ENCODE measurements at regions not wholly inside any gene's neighbourhood (a gene's known extent, or its start where the extent isn't known, plus 50 kb on each side); places are given as distances from the start of the nearest gene placed in this dataset.
"Not testable (repeated sequence)": the region's sequence is repeated elsewhere in the genome, so short reads cannot be mapped to it uniquely, and the experiment has no call there.

- ChIA-PET CTCF (interaction anchor here (1.6 kb wide), 1 partner anchor 13 kb away, joined by 4 read pairs; no protein-coding TSS in a partner anchor), POLR2A (no interaction called here)
- no peak for DNase-seq (ENCODE audit: extremely low spot score)
- TF ChIP-seq, protein P1, sequence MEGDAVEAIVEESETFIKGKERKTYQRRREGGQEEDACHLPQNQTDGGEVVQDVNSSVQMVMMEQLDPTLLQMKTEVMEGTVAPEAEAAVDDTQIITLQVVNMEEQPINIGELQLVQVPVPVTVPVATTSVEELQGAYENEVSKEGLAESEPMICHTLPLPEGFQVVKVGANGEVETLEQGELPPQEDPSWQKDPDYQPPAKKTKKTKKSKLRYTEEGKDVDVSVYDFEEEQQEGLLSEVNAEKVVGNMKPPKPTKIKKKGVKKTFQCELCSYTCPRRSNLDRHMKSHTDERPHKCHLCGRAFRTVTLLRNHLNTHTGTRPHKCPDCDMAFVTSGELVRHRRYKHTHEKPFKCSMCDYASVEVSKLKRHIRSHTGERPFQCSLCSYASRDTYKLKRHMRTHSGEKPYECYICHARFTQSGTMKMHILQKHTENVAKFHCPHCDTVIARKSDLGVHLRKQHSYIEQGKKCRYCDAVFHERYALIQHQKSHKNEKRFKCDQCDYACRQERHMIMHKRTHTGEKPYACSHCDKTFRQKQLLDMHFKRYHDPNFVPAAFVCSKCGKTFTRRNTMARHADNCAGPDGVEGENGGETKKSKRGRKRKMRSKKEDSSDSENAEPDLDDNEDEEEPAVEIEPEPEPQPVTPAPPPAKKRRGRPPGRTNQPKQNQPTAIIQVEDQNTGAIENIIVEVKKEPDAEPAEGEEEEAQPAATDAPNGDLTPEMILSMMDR (IDR thresholded peaks at IDR 0.05; ENCODE audit: control extremely low read depth, extremely low read depth, low read depth, missing control alignments), result no peak
Observed at GRCh38 chr5:91307048-91307447, 76.1 kb downstream of the ARRDC3 start.

DNA sequence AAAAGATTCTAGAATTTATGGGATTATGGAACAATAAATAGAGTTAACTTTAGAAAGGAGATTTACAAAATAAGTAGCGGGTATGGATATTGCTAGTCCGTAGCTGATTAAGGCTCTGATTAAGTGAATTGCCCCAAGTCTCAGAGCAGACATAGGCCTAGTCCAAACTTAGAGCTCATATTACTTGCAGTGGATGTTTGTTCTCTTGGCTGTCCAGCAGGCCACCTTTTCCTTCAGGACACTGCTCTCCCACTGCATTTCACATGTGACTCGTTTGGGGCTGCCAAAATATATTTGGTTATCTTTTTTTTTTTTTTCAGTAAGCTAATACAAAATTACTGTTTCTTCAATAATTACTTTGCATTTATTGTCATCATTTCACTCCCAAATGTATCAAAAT, 76.6 kb downstream of the ARRDC3 start:
- no peak for DNase-seq (ENCODE audit: extremely low spot score)
- TF ChIP-seq, protein P1 (IDR thresholded peaks at IDR 0.05; ENCODE audit: control extremely low read depth, extremely low read depth, low read depth, missing control alignments), result no peak
- ChIA-PET CTCF (interaction anchor here (1.0 to 1.6 kb wide), 3 partner anchors 10 to 51 kb away, joined by 3 to 4 read pairs (median 3); no protein-coding TSS in a partner anchor), POLR2A (no interaction called here)

DNA sequence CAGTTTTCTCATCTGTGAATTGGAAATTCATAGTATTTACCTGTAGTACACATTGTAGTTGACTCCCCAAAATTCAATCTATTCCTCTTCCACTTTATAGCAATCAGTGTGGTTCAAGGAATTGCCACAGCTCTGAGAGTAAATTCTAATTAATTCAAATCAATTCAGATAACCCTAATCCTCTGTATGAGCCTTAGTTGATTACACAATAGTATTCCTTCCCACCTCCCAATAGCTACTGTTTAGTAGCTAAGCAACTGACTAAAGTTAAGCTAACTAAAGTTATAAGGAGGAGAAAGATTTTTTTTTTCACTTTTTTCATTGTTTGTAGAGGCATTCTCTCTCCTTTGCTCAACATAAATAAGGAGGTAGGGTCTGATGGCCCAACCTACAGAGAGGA, 77.5 kb downstream of the ARRDC3 start:
- no peak for DNase-seq (ENCODE audit: extremely low spot score)
- ChIA-PET CTCF (interaction anchor here (1.0 to 1.6 kb wide), 3 partner anchors 11 to 52 kb away, joined by 3 to 4 read pairs (median 3); no protein-coding TSS in a partner anchor), POLR2A (no interaction called here)
- TF ChIP-seq, protein P1 (IDR thresholded peaks at IDR 0.05; ENCODE audit: control extremely low read depth, extremely low read depth, low read depth, missing control alignments), result no peak

DNA sequence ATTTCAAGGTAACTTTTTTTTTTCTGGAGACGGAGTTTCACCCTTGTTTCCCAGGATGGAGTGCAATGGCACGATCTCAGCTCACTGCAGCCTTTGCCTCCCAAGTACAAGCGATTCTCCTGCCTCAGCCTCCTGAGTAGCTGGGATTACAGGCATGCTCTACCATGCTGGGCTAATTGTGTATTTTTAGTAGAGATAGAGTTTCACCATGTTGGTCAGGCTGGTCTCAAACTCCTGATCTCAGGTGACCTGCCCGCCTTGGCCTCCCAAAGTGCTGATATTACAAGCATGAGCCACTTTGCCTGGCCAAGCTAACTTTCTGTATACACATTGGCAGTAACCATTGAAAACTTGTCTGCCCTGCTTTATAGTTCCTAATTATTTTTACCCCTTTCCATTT, 79.1 kb downstream of the ARRDC3 start:
- POLR2A ChIA-PET; DNase-seq (ENCODE audit: extremely low spot score): not testable (repeated sequence)
- CTCF ChIA-PET, result interaction anchor here (2.0 kb wide), 1 partner anchor 11 kb away, joined by 4 read pairs; no protein-coding TSS in a partner anchor

DNA sequence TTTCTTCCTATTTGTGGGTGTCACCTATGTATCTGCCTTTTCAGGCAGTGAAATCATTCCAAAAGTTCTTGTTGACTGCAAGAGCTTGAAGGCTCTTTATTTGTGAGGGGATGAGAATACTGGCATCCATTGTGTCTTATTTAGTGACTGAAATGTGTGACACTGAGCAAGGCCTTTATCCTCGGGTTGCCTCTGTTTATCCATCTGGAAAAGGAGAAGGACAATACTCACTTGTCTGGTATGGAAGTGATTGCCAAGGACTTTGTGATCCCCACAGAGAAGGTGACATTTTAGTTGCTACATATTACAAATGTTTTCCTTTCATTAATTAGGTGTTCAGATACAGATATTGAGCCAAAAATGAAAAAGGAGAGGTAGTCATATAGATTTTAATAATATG, 80.2 kb downstream of the ARRDC3 start:
- ChIA-PET POLR2A (no interaction called here), CTCF (interaction anchor here (1.2 to 2.0 kb wide), 4 partner anchors 8 to 28 kb away, joined by 4 to 5 read pairs (median 4); no protein-coding TSS in a partner anchor)
- TF ChIP-seq, protein P1 (IDR thresholded peaks at IDR 0.05; ENCODE audit: control extremely low read depth, extremely low read depth, low read depth, missing control alignments), result no peak
- no peak for DNase-seq (ENCODE audit: extremely low spot score)

- TF ChIP-seq, protein P1 (IDR thresholded peaks at IDR 0.05; ENCODE audit: control extremely low read depth, extremely low read depth, low read depth, missing control alignments), result no peak
- ChIA-PET POLR2A (no interaction called here), CTCF (interaction anchor here (1.2 to 2.0 kb wide), 5 partner anchors 9 to 27 kb away, joined by 4 to 5 read pairs (median 4); no protein-coding TSS in a partner anchor)
- DNase-seq (ENCODE audit: extremely low spot score), result no peak
Observed at GRCh38 chr5:91302305-91302704, 80.8 kb downstream of the ARRDC3 start.

GRCh38 chr5:91301106-91301846, 81.8 kb downstream of the ARRDC3 start:
- ChIA-PET CTCF (interaction anchor here (1.3 to 2.0 kb wide), 7 partner anchors 9 to 84 kb away, joined by 3 to 12 read pairs (median 4); no protein-coding TSS in a partner anchor), POLR2A (no interaction called here)
- no peak for DNase-seq (ENCODE audit: extremely low spot score)
- TF ChIP-seq, protein P1 (IDR thresholded peaks at IDR 0.05; ENCODE audit: control extremely low read depth, extremely low read depth, low read depth, missing control alignments), result no peak

All from GM10248 (cell line).